Loucy (cell line): ENCODE measurements at regions not wholly inside any gene's neighbourhood (a gene's known extent, or its start where the extent isn't known, plus 50 kb on each side); places are given as distances from the start of the nearest gene placed in this dataset.

ENCODE experiments used
- H2AFZ ChIP-seq: fragments of 200-600 bp; sonication (generic); 2 replicates; pipeline ENCODE4 v1.6.0; 2016; ENCODE audit warnings: antibody characterized with exemption, mild to moderate bottlenecking, low read length, moderate library complexity
- H3F3A ChIP-seq: fragments of 200-600 bp; 2 replicates; pipeline ENCODE4 v1.6.0; 2016; ENCODE audit warnings: antibody characterized with exemption, low read depth, mild to moderate bottlenecking
- H3K27me3 ChIP-seq: fragments of 200-600 bp; sonication (generic); 2 replicates; pipeline ENCODE4 v1.6.1; 2014; ENCODE audit warnings: low read length, mild to moderate bottlenecking; ENCODE audit not compliant: insufficient read depth, poor library complexity, severe bottlenecking
- H3K36me3 ChIP-seq: fragments of 200-600 bp; sonication (generic); 2 replicates; pipeline ENCODE4 v1.6.1; 2016; ENCODE audit warnings: low read length; ENCODE audit not compliant: insufficient read depth
- H3K4me1 ChIP-seq: fragments of 200-600 bp; sonication (generic); 2 replicates; pipeline ENCODE4 v1.5.1; 2014; ENCODE audit warnings: low read length, mild to moderate bottlenecking; ENCODE audit not compliant: insufficient read depth, poor library complexity, severe bottlenecking
- H3K4me2 ChIP-seq: fragments of 200-600 bp; sonication (generic); 2 replicates; pipeline ENCODE4 v1.6.0; 2014; ENCODE audit warnings: antibody characterized with exemption, low read length, low read depth, mild to moderate bottlenecking; ENCODE audit not compliant: poor library complexity, severe bottlenecking
- H3K4me3 ChIP-seq: fragments of 200-600 bp; sonication (generic); 2 replicates; pipeline ENCODE4 v1.5.1; 2014; ENCODE audit warnings: low read length, mild to moderate bottlenecking, mixed read lengths; ENCODE audit not compliant: poor library complexity, severe bottlenecking
- H3K79me2 ChIP-seq: fragments of 200-600 bp; sonication (generic); 2 replicates; pipeline ENCODE4 v1.6.1; 2014; ENCODE audit warnings: low read length; ENCODE audit not compliant: insufficient read depth
- H3K9ac ChIP-seq: fragments of 200-600 bp; sonication (generic); 2 replicates; pipeline ENCODE4 v1.6.0; 2014; ENCODE audit warnings: mild to moderate bottlenecking, low read depth, low read length, moderate library complexity; ENCODE audit not compliant: poor library complexity, severe bottlenecking
- H3K9me2 ChIP-seq: fragments of 200-600 bp; sonication (generic); replicated peaks from 2 replicates; pipeline ENCODE4 v1.6.1; 2016; ENCODE audit warnings: low read depth, low read length, mixed read lengths
- H3K9me3 ChIP-seq: fragments of 200-600 bp; sonication (generic); 2 replicates; pipeline ENCODE4 v1.6.1; 2014; ENCODE audit warnings: mild to moderate bottlenecking, antibody characterized with exemption, low read length, low read depth; ENCODE audit not compliant: insufficient read depth
- H4K20me1 ChIP-seq: fragments of 200-600 bp; sonication (generic); 2 replicates; pipeline ENCODE4 v1.6.0; 2014; ENCODE audit warnings: antibody characterized with exemption, low read length, mild to moderate bottlenecking; ENCODE audit not compliant: insufficient read depth, poor library complexity, severe bottlenecking
- EZH2phosphoT487 ChIP-seq: fragments of 200-600 bp; IDR thresholded peaks from 2 replicates; pipeline ENCODE4 v1.6.1; 2018; ENCODE audit warnings: antibody characterized with exemption, mild to moderate bottlenecking, moderate library complexity, borderline replicate concordance
- TF ChIP-seq, protein P1 (sequence below): fragments of 200-600 bp; sonication (generic); conservative IDR thresholded peaks from 2 replicates; pipeline ENCODE4 v1.5.1; 2014; ENCODE audit warnings: mild to moderate bottlenecking, antibody characterized with exemption, low read length

DNA sequence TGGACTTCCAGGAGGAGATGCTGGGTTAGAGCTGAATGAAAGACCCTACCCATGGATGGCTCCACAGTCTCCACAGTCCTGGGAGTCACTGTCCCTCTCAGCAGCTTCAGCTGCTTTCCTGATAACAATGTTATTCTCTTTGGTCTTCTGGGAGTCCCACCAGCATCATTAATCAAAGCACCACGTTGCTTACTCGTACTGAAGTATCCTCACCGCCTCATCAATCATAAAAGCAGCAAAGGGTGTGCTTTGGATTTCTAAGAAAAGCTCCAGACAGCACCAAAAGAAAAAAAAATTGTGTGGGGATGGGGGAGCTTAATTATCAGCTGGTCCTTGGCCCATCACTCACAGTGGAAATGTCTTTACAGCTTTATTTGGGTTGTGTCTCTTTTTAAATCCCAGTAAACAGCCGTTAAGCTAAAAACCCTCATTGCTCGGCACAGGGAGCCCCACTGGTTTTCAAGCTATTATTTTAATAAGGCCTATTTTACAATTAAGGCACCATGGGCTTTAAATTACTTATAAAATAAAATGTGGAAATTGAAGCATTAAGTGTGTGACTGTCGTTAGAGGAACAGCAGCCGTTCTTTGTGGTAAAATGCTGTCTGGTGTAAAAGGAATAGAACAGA lies 538.0 kb downstream of the EBF1 start:
- Histone ChIP-seq H3F3A (no peaks in the 10 kb centered on the region), H3K4me1 (peaks cover 21% of the 10 kb centered on the region), H3K9me2 (no peaks in the 10 kb centered on the region), H3K36me3 (no peaks in the 10 kb centered on the region), H3K4me3 (no peak overlapping the region), H3K9ac (no peak overlapping the region), H3K79me2 (no peaks in the 10 kb centered on the region), H3K4me2 (no peak overlapping the region), H3K27me3 (no peaks in the 10 kb centered on the region), H3K9me3 (no peaks in the 10 kb centered on the region), H4K20me1 (no peaks in the 10 kb centered on the region), H2AFZ (no peak overlapping the region)
- no peak for TF ChIP-seq EZH2phosphoT487
- TF ChIP-seq, protein P1, sequence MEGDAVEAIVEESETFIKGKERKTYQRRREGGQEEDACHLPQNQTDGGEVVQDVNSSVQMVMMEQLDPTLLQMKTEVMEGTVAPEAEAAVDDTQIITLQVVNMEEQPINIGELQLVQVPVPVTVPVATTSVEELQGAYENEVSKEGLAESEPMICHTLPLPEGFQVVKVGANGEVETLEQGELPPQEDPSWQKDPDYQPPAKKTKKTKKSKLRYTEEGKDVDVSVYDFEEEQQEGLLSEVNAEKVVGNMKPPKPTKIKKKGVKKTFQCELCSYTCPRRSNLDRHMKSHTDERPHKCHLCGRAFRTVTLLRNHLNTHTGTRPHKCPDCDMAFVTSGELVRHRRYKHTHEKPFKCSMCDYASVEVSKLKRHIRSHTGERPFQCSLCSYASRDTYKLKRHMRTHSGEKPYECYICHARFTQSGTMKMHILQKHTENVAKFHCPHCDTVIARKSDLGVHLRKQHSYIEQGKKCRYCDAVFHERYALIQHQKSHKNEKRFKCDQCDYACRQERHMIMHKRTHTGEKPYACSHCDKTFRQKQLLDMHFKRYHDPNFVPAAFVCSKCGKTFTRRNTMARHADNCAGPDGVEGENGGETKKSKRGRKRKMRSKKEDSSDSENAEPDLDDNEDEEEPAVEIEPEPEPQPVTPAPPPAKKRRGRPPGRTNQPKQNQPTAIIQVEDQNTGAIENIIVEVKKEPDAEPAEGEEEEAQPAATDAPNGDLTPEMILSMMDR, result no peak

- peak overlapping the region; percentile 27 for H3K4me2 ChIP-seq
- H3K4me1 ChIP-seq, result peaks cover 21% of the 10 kb centered on the region
- H3K4me3 ChIP-seq, result no peak overlapping the region
These were observed 539.5 kb downstream of the EBF1 start for GRCh38 chr5:158560170-158560569.

DNA sequence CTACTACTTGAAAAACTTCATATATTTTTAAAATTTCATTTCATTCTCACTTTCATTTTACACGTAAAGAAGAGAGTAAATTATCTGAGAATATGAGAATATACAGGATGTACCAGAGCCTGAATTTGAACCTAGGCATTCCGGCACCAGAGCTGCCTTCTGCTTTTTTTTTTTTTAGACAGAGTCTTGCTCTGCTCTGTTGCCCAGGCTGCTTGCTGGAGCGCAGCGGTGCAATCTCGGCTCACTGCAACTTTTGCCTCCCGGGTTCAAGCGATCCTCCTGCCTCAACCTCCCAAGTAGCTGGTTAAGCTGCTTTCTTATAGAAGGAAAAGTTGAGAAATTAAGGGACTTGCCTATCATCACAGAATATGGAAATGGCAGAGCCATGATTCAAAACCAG lies 540.1 kb downstream of the EBF1 start:
- Histone ChIP-seq H4K20me1 (no peaks in the 10 kb centered on the region), H3K4me1 (peaks cover 24% of the 10 kb centered on the region), H3K9me3 (no peaks in the 10 kb centered on the region), H3K36me3 (no peaks in the 10 kb centered on the region), H2AFZ (no peak overlapping the region; the same call in 1 of the 2 replicates), H3F3A (no peaks in the 10 kb centered on the region), H3K9me2 (no peaks in the 10 kb centered on the region), H3K4me2 (peak overlapping the region; percentile 27), H3K4me3 (no peak overlapping the region), H3K9ac (no peak overlapping the region), H3K27me3 (no peaks in the 10 kb centered on the region), H3K79me2 (no peaks in the 10 kb centered on the region)
- TF ChIP-seq, protein P1, result no peak
- TF ChIP-seq EZH2phosphoT487, result no peak

More at GRCh38 chr5:158560170-158560569, 539.5 kb downstream of the EBF1 start:
- Histone ChIP-seq H4K20me1 (no peaks in the 10 kb centered on the region), H3K27me3 (no peaks in the 10 kb centered on the region), H2AFZ (peak overlapping the region; percentile 65; the same call in 1 of the 2 replicates), H3K9me3 (no peaks in the 10 kb centered on the region), H3K36me3 (no peaks in the 10 kb centered on the region), H3F3A (no peaks in the 10 kb centered on the region), H3K79me2 (no peaks in the 10 kb centered on the region), H3K9ac (no peak overlapping the region), H3K9me2 (no peaks in the 10 kb centered on the region)
- TF ChIP-seq, protein P1, result no peak
- no peak for TF ChIP-seq EZH2phosphoT487
